ENCODE measurements at regions not wholly inside any gene's neighbourhood (a gene's known extent, or its start where the extent isn't known, plus 50 kb on each side); places are given as distances from the start of the nearest gene placed in this dataset.

DNA sequence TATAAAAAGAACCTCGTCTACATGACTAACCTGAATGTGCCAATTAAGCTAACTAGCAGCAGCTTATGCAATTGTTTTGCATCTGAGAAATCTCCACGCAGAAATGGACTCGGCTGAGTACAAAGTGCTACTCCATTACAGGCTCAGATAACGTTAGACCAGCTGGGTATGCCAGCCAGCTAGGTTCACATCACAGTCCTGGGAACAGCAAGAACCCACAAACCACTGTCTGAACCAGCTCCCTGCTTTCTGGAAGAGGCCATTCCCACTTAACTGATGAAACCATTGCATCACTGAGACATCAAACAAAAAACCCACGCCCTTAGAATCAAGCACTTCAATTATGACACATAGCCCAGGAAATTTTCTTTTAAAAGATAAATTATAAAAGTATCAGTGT is 202.7 kb downstream of the CYRIA start:
- Histone ChIP-seq H3K27me3 (replicated peaks; ENCODE audit: control insufficient read depth, insufficient read depth, low read length) (no peaks in the 10 kb centered on the region; the same call in 1 of the 2 replicates), H3K36me3 (ENCODE audit: control insufficient read depth, insufficient read depth, low read length) (no peaks in the 10 kb centered on the region), H3K4me3 (replicated peaks; ENCODE audit: low read depth, low read length) (no peak overlapping the region)
- TF ChIP-seq, protein P1, sequence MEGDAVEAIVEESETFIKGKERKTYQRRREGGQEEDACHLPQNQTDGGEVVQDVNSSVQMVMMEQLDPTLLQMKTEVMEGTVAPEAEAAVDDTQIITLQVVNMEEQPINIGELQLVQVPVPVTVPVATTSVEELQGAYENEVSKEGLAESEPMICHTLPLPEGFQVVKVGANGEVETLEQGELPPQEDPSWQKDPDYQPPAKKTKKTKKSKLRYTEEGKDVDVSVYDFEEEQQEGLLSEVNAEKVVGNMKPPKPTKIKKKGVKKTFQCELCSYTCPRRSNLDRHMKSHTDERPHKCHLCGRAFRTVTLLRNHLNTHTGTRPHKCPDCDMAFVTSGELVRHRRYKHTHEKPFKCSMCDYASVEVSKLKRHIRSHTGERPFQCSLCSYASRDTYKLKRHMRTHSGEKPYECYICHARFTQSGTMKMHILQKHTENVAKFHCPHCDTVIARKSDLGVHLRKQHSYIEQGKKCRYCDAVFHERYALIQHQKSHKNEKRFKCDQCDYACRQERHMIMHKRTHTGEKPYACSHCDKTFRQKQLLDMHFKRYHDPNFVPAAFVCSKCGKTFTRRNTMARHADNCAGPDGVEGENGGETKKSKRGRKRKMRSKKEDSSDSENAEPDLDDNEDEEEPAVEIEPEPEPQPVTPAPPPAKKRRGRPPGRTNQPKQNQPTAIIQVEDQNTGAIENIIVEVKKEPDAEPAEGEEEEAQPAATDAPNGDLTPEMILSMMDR (IDR thresholded peaks at IDR 0.05; ENCODE audit: insufficient read depth, low read length, poor library complexity, severe bottlenecking), result no peak
- no peak for DNase-seq (ENCODE audit: extremely low read depth, insufficient read length)

DNA sequence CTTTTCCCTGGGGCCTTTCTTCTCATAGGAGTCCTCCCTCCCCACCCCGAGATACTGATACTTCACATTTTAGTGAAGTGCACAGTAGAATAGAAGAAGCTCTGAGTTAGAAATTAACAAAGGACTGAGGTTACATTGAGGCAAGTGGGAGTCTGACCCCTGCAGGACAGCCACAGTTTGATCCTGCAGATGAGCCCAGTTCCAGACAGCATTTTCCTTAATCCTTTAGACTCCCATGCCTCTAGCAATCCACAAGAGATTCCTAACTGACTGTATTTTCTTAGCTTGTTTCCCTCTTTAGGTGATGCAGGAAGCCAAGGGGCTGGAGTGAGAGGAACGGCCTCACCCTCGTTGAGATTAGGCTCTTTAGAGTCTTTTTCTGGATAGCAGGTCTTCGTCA is 204.0 kb downstream of the CYRIA start:
- TF ChIP-seq, protein P1 (IDR thresholded peaks at IDR 0.05; ENCODE audit: insufficient read depth, low read length, poor library complexity, severe bottlenecking), result no peak
- DNase-seq (ENCODE audit: extremely low read depth, insufficient read length), result no peak
- H3K27me3 ChIP-seq (replicated peaks; ENCODE audit: control insufficient read depth, insufficient read depth, low read length), result no peaks in the 10 kb centered on the region

DNA sequence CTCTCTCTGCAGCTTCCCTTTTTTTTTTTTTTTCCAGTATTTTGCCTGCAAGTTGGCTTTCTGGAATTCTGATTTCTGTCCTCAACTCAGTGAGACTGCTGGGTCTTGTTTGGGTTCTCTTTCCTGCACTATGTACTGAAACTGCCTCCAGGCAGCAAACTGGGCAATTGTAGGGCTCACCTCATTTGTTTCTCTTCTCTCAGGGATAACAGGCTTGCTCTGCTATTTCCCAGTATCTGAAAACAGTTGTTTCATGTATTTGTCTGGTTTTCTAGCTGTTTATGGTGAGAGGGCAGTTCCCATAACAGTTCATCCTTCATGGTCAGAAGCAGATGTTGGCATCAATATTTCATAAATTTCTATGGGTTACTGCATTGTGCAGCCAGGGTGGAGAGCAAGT is 206.0 kb downstream of the CYRIA start:
- DNase-seq (ENCODE audit: extremely low read depth, insufficient read length), result no peak
- Histone ChIP-seq H3K36me3 (ENCODE audit: control insufficient read depth, insufficient read depth, low read length) (no peaks in the 10 kb centered on the region), H3K4me3 (replicated peaks; ENCODE audit: low read depth, low read length) (no peak overlapping the region), H3K27me3 (replicated peaks; ENCODE audit: control insufficient read depth, insufficient read depth, low read length) (no peaks in the 10 kb centered on the region)
- TF ChIP-seq, protein P1 (IDR thresholded peaks at IDR 0.05; ENCODE audit: insufficient read depth, low read length, poor library complexity, severe bottlenecking), result no peak

More for the DNA sequence above, 204.0 kb downstream of the CYRIA start:
- no peaks in the 10 kb centered on the region for H3K36me3 ChIP-seq (ENCODE audit: control insufficient read depth, insufficient read depth, low read length)
- no peak overlapping the region for H3K4me3 ChIP-seq (replicated peaks; ENCODE audit: low read depth, low read length)

DNA sequence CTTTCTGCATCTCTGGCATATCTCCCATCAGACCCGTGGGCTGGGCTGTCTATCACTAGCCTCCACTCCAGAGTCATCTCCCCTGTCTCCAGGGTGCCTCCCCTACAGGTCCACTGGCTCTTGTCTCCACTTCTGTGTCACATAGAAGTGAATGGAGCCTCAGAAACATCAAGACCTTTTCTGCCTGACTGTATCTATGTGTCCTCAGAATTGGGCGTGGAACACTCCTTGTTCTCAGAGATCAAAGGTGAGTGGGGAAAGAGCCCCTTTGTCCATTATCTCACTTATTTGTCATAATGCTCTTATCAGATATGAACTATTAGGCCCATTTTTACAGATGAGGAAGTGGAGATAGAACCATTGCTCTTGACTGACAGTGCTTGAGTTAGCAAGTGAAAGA is 211.0 kb downstream of the CYRIA start:
- Histone ChIP-seq H3K4me3 (replicated peaks; ENCODE audit: low read depth, low read length) (no peak overlapping the region), H3K36me3 (ENCODE audit: control insufficient read depth, insufficient read depth, low read length) (no peaks in the 10 kb centered on the region), H3K27me3 (replicated peaks; ENCODE audit: control insufficient read depth, insufficient read depth, low read length) (no peaks in the 10 kb centered on the region)
- TF ChIP-seq, protein P1 (IDR thresholded peaks at IDR 0.05; ENCODE audit: insufficient read depth, low read length, poor library complexity, severe bottlenecking), result no peak
- DNase-seq (ENCODE audit: extremely low read depth, insufficient read length), result no peak

DNA sequence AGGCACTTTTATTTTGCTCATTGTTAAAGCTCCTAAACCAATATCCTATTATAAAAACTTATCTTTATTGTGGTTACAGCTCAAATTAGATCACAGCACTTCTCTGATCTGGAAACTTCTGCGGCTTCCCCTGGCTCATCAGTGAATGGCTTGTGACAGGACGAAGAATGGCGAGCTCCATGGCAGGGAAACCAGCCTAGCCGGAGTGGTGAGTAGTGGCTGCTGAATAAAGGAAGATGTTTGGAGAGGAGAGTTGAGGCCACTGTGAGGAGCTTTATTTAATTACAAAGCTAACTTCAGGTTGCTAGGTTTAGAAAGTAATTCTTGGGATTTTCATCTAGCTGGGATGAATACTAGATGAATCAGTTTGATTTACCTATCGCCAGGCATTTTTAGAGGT is 213.5 kb downstream of the CYRIA start:
- DNase-seq (ENCODE audit: extremely low read depth, insufficient read length), result no peak
- Histone ChIP-seq H3K36me3 (ENCODE audit: control insufficient read depth, insufficient read depth, low read length) (no peaks in the 10 kb centered on the region), H3K4me3 (replicated peaks; ENCODE audit: low read depth, low read length) (no peak overlapping the region), H3K27me3 (replicated peaks; ENCODE audit: control insufficient read depth, insufficient read depth, low read length) (peaks cover 2% of the 10 kb centered on the region; the same call in 1 of the 2 replicates)
- TF ChIP-seq, protein P1 (IDR thresholded peaks at IDR 0.05; ENCODE audit: insufficient read depth, low read length, poor library complexity, severe bottlenecking), result no peak

DNA sequence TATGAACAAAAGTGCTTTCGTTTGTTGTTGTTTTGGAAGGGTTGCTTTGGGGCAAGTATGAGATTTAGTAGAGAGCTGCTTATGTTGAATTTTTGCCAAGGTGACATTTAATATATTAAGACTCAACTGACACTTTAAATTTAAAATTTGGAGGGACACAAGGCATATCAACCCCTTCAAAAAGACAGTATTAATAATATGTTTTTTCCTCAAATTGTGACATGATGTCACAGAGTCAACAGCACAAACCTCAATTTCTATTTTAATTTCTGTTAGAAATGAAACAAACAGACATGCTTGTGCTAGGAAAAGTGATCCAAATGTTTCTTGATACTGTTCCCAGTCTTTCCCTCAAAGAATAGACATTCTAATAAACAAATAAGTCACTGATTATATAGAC is 218.9 kb downstream of the CYRIA start:
- no peak for DNase-seq (ENCODE audit: extremely low read depth, insufficient read length)
- no peaks in the 10 kb centered on the region for H3K36me3 ChIP-seq (ENCODE audit: control insufficient read depth, insufficient read depth, low read length)
- TF ChIP-seq, protein P1 (IDR thresholded peaks at IDR 0.05; ENCODE audit: insufficient read depth, low read length, poor library complexity, severe bottlenecking), result no peak

More for the DNA sequence above, 218.9 kb downstream of the CYRIA start:
- Histone ChIP-seq H3K4me3 (replicated peaks; ENCODE audit: low read depth, low read length) (no peak overlapping the region), H3K27me3 (replicated peaks; ENCODE audit: control insufficient read depth, insufficient read depth, low read length) (peaks cover 2% of the 10 kb centered on the region; the same call in 1 of the 2 replicates)
